ENCODE measurements at regions not wholly inside any gene's neighbourhood (a gene's known extent, or its start where the extent isn't known, plus 50 kb on each side); places are given as distances from the start of the nearest gene placed in this dataset.
"Not testable (repeated sequence)": the region's sequence is repeated elsewhere in the genome, so short reads cannot be mapped to it uniquely, and the experiment has no call there.

DNA sequence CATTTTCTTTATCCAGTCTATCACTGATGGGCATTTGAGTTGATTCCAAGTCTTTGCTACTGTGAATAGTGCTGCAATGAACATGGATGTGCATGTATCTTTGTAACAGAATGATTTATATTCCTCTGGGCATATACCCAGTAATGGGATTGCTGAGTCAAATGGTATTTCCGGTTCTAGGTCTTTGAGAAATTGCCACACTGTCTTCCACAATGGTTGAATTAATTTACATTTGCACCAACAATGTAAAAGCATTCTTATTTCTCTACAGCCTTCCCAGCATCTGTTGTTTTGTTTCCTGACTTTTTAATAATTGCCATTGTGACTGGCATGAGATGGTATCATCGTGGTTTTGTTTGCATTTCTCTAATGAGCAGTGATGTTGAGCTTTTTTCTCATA, 330.3 kb upstream of the TARS1 start:
- DNase-seq; intact Hi-C loops (cut with DNase I): not testable (repeated sequence)

GRCh38 chr5:33114361-33114760, 326.4 kb upstream of the TARS1 start:
- intact Hi-C loops (cut with DNase I): no loop called here
- DNase-seq: no peak

DNA sequence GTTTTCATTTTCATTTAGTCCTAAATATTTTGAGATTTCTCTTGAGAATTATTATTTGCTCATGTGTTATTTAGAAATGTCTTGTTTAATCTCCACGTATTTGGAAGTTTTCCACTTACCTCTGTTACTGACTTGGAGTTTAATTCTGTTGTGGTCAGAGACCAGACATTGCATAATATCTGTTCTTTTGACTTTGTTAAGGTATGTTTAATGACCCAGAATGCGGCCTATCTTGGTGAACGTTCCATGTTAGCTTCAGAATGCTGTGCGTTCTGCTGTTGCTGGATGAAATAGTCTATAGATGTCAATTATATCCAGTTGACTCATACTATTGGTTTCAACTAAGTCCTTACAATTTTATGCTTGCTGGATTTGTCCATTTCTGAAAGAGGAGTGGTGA, 325.3 kb upstream of the TARS1 start:
- no peak for DNase-seq
- intact Hi-C loops (cut with DNase I): no loop called here

DNA sequence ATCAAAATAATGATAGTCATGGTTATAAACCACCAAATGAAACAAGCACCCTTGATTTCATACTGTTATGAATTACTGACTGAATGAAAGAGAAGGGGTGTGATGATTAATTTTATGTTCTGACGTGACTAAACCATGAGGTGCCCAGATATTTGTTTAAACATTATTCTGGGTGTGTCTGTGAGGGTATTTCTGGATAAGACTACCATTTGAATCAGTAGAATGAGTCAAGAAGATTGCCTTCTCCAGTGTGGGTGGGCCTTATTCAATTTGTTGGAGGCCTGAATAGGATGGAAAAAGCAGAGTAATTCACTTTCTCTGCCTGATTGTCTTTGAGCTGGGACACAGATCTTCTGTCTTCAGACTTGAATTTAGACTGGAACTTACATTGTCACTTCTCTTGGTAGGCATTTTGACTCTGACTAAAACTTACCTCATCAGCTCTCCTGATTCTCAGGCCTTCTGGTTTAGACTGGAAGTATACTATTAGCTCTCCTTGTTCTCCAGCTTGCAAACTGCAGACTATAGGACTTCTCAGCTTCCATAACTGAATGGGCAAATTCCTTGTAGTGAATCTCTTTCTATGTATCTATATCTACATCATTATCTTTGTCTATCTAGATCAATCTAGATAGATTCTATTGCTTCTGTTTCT, 321.9 kb upstream of the TARS1 start:
- no peak for DNase-seq
- intact Hi-C loops (cut with DNase I): no loop called here

DNA sequence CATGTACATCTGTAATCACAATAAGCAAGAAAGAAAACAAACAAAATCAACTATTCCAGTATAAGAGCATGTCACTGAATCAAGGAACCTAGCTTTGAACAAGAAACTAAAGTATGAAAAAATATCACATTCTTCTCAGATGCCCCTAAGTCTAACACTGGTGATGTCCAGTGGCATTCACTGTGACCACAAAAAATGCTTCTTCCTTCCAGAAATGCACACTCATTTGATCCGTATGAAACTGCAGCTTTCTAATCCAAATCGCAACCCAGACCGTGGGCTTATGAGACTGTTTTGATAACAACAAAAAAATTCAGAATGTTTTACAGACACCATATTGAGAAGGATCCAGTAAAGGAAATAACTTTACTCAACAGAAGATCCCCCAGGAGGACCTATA, 320.1 kb upstream of the TARS1 start:
- intact Hi-C loops (cut with DNase I): no loop called here
- DNase-seq: no peak

- intact Hi-C loops (cut with DNase I): no loop called here
- no peak for DNase-seq
These were observed 311.5 kb upstream of the TARS1 start for GRCh38 chr5:33129309-33129708.

GRCh38 chr5:33136785-33137184, 304.0 kb upstream of the TARS1 start:
- intact Hi-C loops (cut with DNase I): no loop called here

DNA sequence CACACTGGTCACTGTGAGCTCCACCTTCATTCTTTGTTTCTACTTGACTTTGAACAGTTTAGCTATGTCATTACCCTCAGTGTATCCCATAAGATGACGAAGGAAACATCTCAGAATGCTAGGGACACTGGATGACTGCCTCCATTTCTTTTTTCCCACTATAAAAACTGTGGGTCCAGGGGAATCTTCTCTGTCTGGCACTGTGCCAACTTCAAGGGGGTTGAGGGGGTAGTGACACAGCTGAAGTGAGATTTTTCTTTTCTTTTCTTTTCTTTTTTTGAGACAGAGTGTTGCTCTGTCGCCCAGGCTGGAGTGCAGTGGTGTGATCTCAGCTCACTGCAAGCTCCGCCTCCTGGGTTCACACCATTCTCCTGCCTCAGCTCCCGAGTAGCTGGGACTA, 302.6 kb upstream of the TARS1 start:
- DNase-seq; intact Hi-C loops (cut with DNase I): not testable (repeated sequence)

More at GRCh38 chr5:33136785-33137184, 304.0 kb upstream of the TARS1 start:
- no peak for DNase-seq

DNA sequence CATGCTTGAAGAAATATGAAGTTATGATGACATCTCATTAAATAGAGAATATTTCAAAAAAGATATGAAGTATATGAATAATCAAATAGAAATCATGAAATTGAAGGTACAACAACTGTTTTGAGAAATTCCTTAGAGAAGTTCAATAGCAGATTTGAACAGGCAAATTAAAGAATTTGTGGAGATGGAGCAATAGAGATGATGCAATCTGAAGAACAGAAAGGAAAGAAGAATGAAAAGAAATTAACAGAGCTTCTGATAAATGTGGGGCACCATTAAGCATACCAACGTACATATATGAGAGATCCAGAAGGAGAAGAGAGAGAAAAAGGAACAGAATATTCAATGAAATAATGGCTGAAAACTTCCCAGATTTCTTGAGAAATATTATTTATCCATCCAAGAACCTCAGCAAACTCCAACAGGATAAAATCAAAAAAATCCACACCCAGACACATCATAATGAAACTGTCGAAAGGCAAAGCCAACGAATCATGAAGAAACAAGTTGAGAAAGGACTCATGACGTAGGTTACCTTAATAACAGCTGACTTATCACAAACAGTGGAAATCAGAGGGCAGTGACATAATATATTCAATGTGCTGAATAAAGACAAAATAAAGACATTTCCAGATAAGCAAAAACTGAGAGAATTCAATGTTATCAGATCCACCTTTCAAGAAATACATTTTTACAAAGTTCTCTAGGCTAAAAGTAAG, 297.2 kb upstream of the TARS1 start:
- DNase-seq: no peak
- intact Hi-C loops (cut with DNase I): no loop called here

DNA sequence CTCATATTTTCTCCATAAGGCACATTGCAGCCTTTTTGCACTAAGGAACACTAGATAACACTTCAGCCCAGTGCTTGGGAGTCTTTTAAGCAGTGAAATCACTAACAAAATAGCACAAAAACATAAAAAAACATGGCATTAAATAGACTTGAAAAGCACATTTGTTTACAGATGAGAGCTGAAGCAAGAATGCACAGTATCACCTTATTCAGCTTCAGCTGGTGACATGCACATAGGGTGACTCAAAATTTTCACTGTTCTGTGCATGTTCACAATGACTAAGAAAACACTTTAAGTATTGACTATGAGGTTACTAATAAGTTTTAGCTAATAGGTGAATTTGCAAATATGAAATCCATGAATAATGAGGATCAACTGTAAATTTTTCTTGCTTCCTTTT, 293.9 kb upstream of the TARS1 start:
- no peak for DNase-seq

DNA sequence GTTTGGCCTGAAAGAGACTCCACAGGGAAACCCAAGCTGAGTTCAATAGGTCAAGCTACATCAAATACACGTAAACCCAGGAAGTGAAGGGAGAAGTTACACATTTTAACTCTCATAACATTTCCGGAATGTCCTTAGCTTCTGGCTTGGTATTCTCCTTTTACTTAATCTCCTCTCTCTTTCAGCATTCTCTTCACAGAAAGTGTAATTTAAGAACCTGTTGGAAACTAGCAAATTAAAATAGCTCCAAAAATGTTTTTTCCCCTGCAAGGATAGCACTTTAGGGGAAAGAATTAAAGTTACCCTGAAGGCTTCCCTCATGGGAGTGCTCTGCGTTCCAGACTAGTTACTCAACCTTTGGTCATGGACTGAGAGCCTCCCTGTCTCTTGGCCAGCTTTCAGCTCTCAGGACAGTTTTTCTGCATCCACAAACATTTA, 292.7 kb upstream of the TARS1 start:
- intact Hi-C loops (cut with DNase I): no loop called here
- no peak for DNase-seq

More for the DNA sequence above, 293.9 kb upstream of the TARS1 start:
- intact Hi-C loops (cut with DNase I): no loop called here

- peak in 1 of 42 donors; percentile 7 for DNase-seq
- intact Hi-C loops (cut with DNase I): no loop called here
These were observed 287.4 kb upstream of the TARS1 start for GRCh38 chr5:33153372-33153771.

DNA sequence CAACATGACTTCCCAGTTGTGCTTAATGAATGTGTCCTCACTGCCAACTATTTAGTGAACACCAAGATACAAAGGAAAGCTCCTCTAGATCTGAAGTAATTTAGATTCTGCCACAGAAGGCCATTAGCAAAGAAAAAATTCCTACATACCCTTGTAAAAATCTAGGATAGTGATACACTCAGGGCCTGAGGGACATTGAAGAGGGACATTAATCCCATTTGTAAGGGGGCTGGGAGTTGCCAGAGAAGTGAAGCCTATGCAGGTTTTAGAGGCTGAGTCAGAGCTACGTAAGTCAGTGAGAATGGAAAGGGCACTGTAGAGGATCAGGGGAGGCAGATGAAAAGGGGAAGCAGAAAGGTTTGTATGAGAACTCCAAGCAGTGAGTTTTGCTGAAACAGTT, 286.9 kb upstream of the TARS1 start:
- DNase-seq: no peak
- intact Hi-C loops (cut with DNase I): no loop called here

GRCh38 chr5:33160871-33161270, 279.9 kb upstream of the TARS1 start:
- intact Hi-C loops (cut with DNase I): no loop called here
- DNase-seq: no peak

GRCh38 chr5:33161421-33161820, 279.3 kb upstream of the TARS1 start:
- DNase-seq: no peak
- intact Hi-C loops (cut with DNase I): no loop called here

- peak in 1 of 42 donors; percentile 31 for DNase-seq
- intact Hi-C loops (cut with DNase I): no loop called here
These were observed 278.7 kb upstream of the TARS1 start for GRCh38 chr5:33162057-33162456.

- intact Hi-C loops (cut with DNase I): no loop called here
- DNase-seq: no peak
These were observed 274.2 kb upstream of the TARS1 start for GRCh38 chr5:33166522-33166921.

DNA sequence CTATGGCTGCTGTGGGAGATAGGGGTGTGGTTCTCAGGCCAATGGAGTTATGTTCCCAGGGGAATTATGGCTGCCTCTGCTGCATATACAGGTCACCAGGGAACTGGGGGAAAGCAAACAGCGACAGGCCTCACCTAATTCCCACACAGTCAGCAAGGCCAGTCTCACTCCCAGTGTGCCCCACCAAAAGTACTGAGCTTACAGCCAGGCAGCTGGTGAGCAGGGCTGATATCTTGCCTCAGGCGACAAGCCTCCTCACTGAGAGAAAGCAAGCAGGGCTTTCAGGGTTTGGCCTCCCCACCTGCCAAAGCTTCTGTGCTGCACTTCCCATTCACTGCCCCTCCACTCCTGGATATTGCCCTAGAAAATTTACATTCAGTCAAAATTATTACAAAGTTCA, 273.8 kb upstream of the TARS1 start:
- intact Hi-C loops (cut with DNase I): no loop called here

GRCh38 chr5:33167541-33167940, 273.2 kb upstream of the TARS1 start:
- intact Hi-C loops (cut with DNase I): no loop called here
- DNase-seq: no peak

More for the DNA sequence above, 273.8 kb upstream of the TARS1 start:
- no peak for DNase-seq

DNA sequence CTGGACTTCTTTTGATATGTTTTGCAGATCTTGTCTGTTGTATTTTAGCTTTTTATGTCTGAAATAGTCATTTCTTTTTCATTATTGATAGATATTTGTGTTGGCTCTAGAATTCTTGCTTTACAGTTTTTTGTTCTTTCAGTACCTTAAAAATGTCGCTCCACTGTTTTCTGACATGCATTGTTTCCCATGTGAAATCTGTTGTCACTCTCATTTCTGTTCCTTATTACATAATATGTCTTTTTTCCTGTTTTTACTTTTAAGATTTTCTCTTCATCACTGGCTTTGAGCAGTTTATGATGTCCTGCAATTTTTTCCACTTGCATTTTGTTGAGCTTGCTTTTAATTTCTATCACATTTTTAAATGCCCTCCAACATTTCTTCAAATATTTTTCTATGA, 270.4 kb upstream of the TARS1 start:
- intact Hi-C loops (cut with DNase I): no loop called here
- no peak for DNase-seq

GRCh38 chr5:33174383-33174782, 266.4 kb upstream of the TARS1 start:
- intact Hi-C loops (cut with DNase I): no loop called here
- no peak for DNase-seq

All from head of caudate nucleus (tissue), 42 donors.